NT2/D1 (cell line): ENCODE measurements at regions not wholly inside any gene's neighbourhood (a gene's known extent, or its start where the extent isn't known, plus 50 kb on each side); places are given as distances from the start of the nearest gene placed in this dataset.

Experiments used
- SUZ12 ChIP-seq: IDR thresholded peaks from 2 replicates; pipeline ENCODE4 v1.6.1; 2011; ENCODE audit not compliant: insufficient read length, insufficient read depth; ENCODE audit errors: extremely low read depth
- YY1 ChIP-seq: IDR thresholded peaks from 2 replicates; pipeline ENCODE4 v1.6.1; 2011; ENCODE audit not compliant: insufficient read length, insufficient read depth
- ZNF274 ChIP-seq: IDR thresholded peaks from 2 replicates; pipeline ENCODE4 v1.6.1; 2011; ENCODE audit warnings: mild to moderate bottlenecking, low read depth, low read length

GRCh38 chr20:17797579-17797978, 97.8 kb downstream of the BANF2 start:
- TF ChIP-seq ZNF274 (no peak), SUZ12 (no peak), YY1 (no peak)
